ENCODE measurements at regions not wholly inside any gene's neighbourhood (a gene's known extent, or its start where the extent isn't known, plus 50 kb on each side); places are given as distances from the start of the nearest gene placed in this dataset.

DNA sequence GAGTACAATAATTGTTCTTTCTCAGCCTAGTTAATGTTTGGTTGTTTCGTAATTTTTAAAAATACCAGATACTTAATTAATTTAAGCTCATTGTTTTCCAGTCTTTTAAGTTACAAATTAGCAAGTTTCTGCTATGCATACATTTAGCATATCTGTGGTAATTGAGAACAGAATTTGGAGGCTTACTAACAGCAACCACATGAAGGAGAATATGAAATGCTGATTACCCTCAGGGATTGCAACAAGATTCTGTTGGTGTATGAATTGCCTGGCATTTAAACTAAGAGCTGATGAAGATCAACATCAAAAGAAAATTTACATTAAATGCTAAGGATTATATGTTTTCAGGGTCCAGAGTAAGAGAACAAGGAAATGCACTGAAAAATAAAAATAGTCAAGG, 580.0 kb upstream of the INTU start:
- TF ChIP-seq, protein P1, sequence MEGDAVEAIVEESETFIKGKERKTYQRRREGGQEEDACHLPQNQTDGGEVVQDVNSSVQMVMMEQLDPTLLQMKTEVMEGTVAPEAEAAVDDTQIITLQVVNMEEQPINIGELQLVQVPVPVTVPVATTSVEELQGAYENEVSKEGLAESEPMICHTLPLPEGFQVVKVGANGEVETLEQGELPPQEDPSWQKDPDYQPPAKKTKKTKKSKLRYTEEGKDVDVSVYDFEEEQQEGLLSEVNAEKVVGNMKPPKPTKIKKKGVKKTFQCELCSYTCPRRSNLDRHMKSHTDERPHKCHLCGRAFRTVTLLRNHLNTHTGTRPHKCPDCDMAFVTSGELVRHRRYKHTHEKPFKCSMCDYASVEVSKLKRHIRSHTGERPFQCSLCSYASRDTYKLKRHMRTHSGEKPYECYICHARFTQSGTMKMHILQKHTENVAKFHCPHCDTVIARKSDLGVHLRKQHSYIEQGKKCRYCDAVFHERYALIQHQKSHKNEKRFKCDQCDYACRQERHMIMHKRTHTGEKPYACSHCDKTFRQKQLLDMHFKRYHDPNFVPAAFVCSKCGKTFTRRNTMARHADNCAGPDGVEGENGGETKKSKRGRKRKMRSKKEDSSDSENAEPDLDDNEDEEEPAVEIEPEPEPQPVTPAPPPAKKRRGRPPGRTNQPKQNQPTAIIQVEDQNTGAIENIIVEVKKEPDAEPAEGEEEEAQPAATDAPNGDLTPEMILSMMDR (IDR thresholded peaks at IDR 0.05): no peak
- no peak for TF ChIP-seq POLR2A (IDR thresholded peaks at IDR 0.05)

All from lower leg skin (tissue), 3 donors.